SK-N-SH treated with all-trans-retinoic acid at 6 μM for 48 hours (cell line): ENCODE measurements at regions not wholly inside any gene's neighbourhood (a gene's known extent, or its start where the extent isn't known, plus 50 kb on each side); places are given as distances from the start of the nearest gene placed in this dataset.

Experiments used
- ISL1 ChIP-seq: fragments of 250-450 bp; sonication (Bioruptor Pico); IDR thresholded peaks from 2 replicates; pipeline ENCODE4 v2.1.2; 2022; ENCODE audit warnings: mild to moderate bottlenecking, moderate library complexity
- POU6F1 ChIP-seq: fragments of 250-450 bp; sonication (Bioruptor Pico); IDR thresholded peaks from 2 replicates; pipeline ENCODE4 v1.8.0; 2021; ENCODE audit warnings: low read depth, mild to moderate bottlenecking, moderate library complexity, borderline replicate concordance
- RARB ChIP-seq: fragments of 250-450 bp; sonication (Bioruptor Pico); IDR thresholded peaks from 2 replicates; pipeline ENCODE4 v1.8.0; 2021; ENCODE audit warnings: mild to moderate bottlenecking, moderate library complexity
- ZFP3 ChIP-seq: fragments of 250-450 bp; sonication (Bioruptor Pico); IDR thresholded peaks from 2 replicates; pipeline ENCODE4 v1.5.0; 2020; ENCODE audit warnings: mild to moderate bottlenecking, moderate library complexity

- TF ChIP-seq ISL1, result no peak
- TF ChIP-seq RARB (CRISPR knock-in tag), result no peak
- TF ChIP-seq POU6F1 (CRISPR knock-in tag), result no peak
- TF ChIP-seq ZFP3, result no peak
Observed at GRCh38 chr18:67268530-67268929, 248.0 kb downstream of the DSEL start.
